IgD-negative memory B cell (primary cell): ENCODE measurements at regions not wholly inside any gene's neighbourhood (a gene's known extent, or its start where the extent isn't known, plus 50 kb on each side); places are given as distances from the start of the nearest gene placed in this dataset.
"Not testable (repeated sequence)": the region's sequence is repeated elsewhere in the genome, so short reads cannot be mapped to it uniquely, and the experiment has no call there.

Experiments used
- H3K27ac Mint-ChIP-seq, 3 donors: one replicate each; pipeline ENCODE4 v1.8.0; 2020 to 2022; ENCODE audit warnings: mild to moderate bottlenecking in 3 of 3, mixed read lengths in 3 of 3, moderate library complexity in 1 of 3
- H3K27me3 Mint-ChIP-seq: one replicate; pipeline ENCODE4 v1.8.0; 2021; ENCODE audit warnings: mixed read lengths
- H3K36me3 Mint-ChIP-seq: one replicate; pipeline ENCODE4 v1.8.0; 2020; ENCODE audit warnings: mild to moderate bottlenecking, mixed read lengths
- H3K4me1 Mint-ChIP-seq, 3 donors: one replicate each; pipeline ENCODE4 v1.8.0; 2020 to 2022; ENCODE audit warnings: mixed read lengths in 3 of 3, mild to moderate bottlenecking in 1 of 3
- H3K4me3 Mint-ChIP-seq, 4 donors: one replicate each; pipeline ENCODE4 v1.8.0; 2020 to 2022; ENCODE audit warnings: mild to moderate bottlenecking in 4 of 4, mixed read lengths in 4 of 4, moderate library complexity in 3 of 4
- H3K9me3 Mint-ChIP-seq, 3 donors: one replicate each; pipeline ENCODE4 v1.8.0; 2020 to 2021; ENCODE audit warnings: mixed read lengths in 3 of 3, mild to moderate bottlenecking in 1 of 3

GRCh38 chr7:5121256-5121655, 68.8 kb upstream of the WIPI2 start:
- H3K36me3 Mint-ChIP-seq, H3K27ac Mint-ChIP-seq, H3K9me3 Mint-ChIP-seq, H3K4me1 Mint-ChIP-seq, H3K4me3 Mint-ChIP-seq: not testable (repeated sequence)
- H3K27me3 Mint-ChIP-seq = peaks cover 14% of the 10 kb centered on the region

DNA sequence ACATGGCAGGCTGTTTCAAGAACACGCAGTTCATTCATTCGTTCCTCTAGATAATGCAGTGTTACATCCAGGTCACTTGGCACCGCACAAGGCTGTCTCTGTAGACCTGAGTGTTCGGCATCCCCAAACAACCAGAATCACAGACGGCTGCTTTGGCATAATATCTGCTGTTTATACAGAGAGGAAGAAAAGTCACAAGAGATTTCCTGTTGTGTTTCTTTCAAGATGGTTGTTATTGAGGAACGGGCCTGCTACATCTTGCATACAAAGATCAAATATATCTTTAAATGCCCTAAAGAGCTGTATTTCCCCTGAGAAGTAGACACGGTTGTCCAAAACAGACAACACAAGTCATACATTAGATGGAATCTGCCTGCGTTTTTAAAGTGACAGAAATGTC, 58.8 kb upstream of the WIPI2 start:
- Mint-ChIP-seq H3K27me3 (peaks cover 16% of the 10 kb centered on the region), H3K27ac (peak overlapping the region in 1 of 3 donors; percentile 82), H3K4me3 (peak overlapping the region in 1 of 4 donors; percentile 60)
- H3K36me3 Mint-ChIP-seq, H3K9me3 Mint-ChIP-seq, H3K4me1 Mint-ChIP-seq: not testable (repeated sequence)

- no peak overlapping the region for H3K4me3 Mint-ChIP-seq
- H3K4me1 Mint-ChIP-seq = no peaks in the 10 kb centered on the region
- no peaks in the 10 kb centered on the region for H3K36me3 Mint-ChIP-seq
- no peak overlapping the region for H3K27ac Mint-ChIP-seq
- peaks cover 16% of the 10 kb centered on the region for H3K27me3 Mint-ChIP-seq
- no peaks in the 10 kb centered on the region for H3K9me3 Mint-ChIP-seq
These were observed 57.5 kb upstream of the WIPI2 start for GRCh38 chr7:5132539-5132938.

- no peak overlapping the region for H3K4me3 Mint-ChIP-seq
- H3K36me3 Mint-ChIP-seq = peaks cover 1% of the 10 kb centered on the region
- H3K27ac Mint-ChIP-seq = no peak overlapping the region
- H3K4me1 Mint-ChIP-seq = peaks cover 0 to 8% (median 5%) of the 10 kb centered on the region in 3 donors
- no peaks in the 10 kb centered on the region for H3K9me3 Mint-ChIP-seq
- peaks cover 13% of the 10 kb centered on the region for H3K27me3 Mint-ChIP-seq
These were observed 50.0 kb upstream of the WIPI2 start for GRCh38 chr7:5139998-5140397.
